GM19328 (cell line): ENCODE measurements at regions not wholly inside any gene's neighbourhood (a gene's known extent, or its start where the extent isn't known, plus 50 kb on each side); places are given as distances from the start of the nearest gene placed in this dataset.
A peak's percentile ranks its signal among the peaks of the same experiment; 100 is the strongest.

Source experiments
- ATAC-seq: cut with Tn5 transposase; IDR thresholded peaks from one replicate; pipeline ENCODE4 v1.9.1; 2021; ENCODE audit warnings: mild to moderate bottlenecking, moderate library complexity; ENCODE audit not compliant: unreplicated experiment

DNA sequence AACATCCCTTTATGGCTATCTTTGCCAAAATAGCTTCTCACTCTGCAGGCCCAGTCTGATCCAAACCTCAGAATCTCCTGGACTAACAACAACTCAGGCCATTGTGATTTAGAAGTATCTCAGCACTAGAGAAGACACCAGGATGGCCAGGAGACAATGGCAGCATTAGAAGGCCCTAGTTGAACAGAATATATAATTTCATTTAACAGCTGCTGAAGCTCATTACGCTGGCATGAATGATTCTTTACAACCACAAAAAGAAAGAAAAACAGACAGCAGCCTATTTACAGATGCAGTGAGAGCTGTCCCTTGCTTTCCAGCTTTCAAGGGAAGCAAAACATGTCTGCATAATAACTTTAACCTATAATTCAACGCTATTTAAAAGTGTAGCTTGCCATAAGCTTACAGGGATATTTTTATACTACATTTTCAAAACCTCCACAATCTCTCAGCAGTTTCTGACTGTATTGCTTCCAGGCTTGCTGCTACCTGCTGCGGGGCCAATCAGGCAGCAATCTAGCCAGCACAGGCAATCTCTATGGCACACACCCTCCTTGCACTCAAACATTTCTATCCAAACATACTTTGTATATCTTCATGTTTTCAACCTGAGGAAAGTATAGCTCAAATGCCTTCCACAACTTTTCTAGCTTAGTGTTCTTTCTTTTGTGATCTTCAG is 107.3 kb downstream of the OGFRL1 start:
- ATAC-seq: no peak

DNA sequence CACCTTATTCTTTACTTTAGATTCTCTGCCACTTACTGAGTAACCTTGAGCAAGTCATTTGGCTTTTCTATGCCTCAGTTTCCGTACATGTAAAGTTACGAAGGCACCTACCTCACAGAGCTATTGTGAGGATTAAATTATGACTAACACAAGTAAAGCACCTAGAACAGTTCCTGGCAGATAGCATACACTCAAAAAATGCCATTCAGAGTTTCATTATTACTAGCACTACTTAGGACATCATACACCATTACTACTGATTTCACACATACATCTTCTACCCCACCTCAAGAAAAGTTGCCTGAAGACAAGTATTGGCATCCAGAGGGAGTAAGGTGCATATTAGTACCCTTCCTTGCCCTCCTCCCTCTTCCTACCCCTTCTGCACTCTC is 107.8 kb downstream of the OGFRL1 start:
- ATAC-seq: peak; percentile 50

DNA sequence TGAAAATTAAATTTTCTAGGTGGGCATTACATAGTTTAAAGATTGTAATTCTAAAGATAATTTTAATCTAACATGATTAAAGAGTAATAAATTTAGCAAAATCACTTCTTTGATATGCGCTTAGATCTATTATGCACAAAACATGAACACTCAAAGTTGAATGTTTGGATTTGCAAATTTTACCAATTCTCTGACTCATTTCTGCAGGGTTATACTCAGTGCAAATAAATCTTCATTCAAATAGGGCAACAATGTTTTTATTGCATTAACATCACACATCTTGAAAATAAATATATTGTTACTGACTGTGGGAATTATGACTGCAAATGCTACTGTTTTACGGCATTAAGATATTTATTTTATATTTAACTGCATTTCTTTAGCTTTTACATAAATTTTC is 110.7 kb downstream of the OGFRL1 start:
- ATAC-seq: no peak

DNA sequence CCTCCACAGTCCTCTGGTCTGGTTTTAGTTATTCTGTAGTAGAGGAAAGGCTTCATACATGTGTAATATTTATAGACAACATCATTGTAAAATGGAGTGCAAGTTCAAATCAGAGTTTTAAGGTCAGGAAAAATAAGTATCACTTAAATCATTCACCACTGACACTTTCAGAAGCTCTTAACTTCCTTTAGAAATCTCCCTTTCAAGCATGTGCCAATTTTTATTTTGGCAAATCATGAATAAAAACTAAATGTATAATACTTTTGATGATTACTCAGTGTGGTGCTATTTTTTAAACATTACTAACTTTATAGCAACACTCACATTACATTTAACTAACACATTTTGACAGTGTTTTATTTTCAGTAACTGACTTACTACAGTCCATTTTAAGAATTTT is 112.2 kb downstream of the OGFRL1 start:
- no peak for ATAC-seq

DNA sequence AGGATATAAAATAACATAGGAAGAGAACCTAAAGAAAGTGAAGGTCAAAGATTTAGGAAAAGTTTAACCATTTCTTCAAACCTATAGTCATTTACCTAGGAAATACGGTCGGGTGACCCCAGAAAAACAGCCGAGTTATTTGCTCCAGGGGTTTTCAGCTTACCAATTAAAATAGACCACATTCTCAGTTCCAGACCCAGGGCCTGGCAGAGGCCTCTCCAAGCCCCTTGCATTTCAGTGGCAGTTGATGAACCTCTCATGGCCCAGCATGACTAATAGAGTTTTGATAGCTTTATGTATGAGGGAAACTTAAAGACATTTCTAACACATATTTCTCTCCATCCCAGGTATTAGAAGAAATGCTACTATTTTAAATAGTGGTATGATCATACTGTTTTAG is 113.5 kb downstream of the OGFRL1 start:
- ATAC-seq: no peak

DNA sequence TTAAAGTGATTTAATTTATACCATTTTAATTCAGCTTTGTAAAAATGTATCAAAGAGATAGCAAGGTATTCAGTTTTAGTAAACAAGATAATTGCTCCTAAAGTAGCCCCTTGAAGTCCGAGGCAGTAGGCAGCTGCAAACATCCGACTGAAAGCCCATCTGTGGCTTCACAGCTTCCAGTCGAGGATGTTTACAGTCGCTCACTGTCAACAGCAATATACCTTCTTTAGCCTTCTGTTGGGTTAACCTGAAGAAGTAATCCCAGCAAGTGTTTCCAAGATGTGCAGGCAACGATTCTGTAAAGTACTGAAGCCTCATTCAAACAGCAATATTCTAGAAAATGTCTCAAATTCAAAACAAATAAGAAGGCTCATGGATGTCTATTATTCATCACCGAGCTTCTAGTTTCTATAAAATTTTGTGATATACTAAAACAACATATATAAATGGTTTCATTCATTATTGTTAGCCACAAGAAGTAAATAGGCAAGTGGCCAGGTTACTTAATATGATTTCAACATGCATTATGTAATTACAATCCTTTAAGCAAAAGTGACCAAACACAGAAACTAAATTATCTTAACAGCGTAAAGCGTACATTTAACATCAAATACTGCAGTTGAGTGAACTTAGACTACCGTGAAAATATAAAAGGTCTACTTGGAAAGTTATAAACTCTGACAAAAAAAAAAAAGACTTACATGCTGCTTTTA is 115.0 kb downstream of the OGFRL1 start:
- ATAC-seq: no peak

DNA sequence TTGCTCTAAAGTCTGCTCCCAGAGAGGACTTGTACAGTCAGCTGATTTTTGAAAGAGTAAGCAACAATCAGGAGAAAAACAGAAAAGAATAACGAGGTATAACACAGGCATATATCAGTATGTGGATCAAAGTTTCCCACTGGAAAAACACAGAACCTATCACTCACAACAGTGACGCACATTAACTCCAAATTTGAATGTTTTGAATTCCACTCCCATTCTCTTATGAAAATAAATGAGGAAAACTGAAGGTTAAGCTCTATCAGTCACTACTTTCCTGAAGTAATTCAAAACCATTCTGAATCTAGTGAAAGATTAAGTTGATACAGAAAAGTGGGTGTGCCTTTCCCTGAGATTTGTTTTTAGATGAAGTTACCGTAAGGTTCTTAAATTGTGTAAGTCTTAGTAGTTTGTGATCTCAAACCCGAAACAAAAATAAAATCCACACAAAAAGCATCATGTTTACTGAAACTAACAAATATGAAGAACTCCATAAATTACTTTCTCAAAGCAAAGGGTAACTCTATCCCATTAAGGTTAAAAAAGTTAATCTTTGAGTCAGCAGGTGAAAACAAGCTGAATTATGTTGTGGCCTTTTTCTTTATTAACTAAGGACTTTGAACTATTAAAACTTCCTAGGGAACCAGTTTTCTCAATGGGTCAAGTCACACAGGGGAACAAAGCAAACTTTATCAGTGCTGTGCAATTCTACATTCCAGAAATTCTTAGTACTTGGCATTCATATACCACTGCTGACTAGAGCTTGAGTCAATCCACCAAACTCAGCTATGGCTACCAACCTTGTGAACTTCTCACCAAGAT is 115.7 kb downstream of the OGFRL1 start:
- no peak for ATAC-seq

DNA sequence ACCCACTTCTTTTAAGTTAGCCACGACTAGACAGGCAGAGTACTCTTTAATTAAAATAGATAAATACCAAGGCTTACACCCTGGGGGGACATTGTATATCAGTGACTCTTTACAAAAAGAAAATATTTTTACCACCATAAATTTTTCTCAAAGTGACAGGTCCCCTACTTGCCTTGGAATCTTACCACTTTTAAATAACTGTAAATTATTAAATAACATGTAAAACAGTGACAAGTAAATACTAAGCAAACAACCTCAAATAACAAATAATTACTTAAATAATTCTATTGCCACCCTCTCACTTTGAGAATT is 116.3 kb downstream of the OGFRL1 start:
- no peak for ATAC-seq

DNA sequence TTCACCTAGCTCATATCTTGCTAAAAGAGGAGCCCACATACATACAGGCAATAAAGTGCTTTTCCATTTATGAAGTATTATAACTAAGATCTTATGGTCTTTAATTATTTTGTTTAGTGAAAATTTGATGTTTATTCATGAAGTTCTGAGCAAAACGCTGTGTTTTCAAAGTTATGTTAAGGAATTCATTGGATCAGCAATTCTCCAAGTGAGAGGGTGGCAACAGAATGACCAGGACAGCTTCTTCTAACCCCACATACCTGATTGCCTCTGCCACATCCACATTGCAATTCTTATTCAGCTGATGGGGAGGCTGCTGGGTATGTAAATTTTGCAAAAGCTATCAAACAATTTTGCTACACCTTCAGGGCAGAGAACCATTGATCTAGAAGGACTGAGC is 116.8 kb downstream of the OGFRL1 start:
- ATAC-seq: no peak

DNA sequence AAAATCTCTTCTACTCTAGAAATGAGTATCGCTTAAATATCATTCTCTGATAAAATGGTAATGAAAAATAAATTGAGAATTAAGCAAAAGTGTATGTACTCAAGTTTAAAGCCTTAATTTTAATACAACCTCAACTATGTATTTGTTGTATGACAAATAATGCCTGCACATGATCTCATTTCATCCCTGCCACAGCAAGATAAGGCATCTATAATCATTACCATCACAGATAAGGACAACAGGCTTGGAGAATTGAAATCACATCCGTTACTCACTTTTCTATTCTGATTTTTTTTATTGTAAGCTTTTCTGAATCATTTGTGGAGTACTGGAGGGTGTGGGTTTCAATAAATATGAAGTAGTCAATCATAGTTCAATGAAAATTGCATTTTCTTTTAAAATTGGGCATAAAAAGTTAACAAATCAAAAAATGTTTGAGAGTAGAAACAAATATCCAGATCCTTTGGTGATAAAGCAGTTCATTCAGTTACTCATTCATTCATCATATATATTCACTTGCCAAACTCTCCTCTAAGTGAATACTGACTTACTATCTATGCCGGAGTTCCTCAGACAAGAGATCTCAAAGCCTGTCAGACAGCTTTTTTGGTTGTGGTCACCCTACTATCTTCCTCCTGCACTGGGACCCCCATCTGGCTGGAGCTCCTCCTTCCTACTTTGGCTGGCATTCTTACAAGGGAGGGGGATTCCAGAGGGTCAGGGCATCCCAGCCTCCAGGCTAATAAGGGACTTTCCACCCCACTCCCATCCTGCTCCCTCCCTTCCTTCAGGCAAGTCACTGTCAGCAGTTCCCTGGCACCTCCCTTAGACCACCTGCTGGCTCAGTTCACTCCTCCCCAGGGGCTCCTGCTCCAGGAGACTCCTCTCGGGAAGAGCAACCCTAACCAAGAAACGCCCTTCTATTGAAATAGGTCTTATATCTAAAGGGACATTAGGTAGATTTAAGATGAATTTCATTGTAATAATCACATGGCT is 118.6 kb downstream of the OGFRL1 start:
- ATAC-seq: no peak

DNA sequence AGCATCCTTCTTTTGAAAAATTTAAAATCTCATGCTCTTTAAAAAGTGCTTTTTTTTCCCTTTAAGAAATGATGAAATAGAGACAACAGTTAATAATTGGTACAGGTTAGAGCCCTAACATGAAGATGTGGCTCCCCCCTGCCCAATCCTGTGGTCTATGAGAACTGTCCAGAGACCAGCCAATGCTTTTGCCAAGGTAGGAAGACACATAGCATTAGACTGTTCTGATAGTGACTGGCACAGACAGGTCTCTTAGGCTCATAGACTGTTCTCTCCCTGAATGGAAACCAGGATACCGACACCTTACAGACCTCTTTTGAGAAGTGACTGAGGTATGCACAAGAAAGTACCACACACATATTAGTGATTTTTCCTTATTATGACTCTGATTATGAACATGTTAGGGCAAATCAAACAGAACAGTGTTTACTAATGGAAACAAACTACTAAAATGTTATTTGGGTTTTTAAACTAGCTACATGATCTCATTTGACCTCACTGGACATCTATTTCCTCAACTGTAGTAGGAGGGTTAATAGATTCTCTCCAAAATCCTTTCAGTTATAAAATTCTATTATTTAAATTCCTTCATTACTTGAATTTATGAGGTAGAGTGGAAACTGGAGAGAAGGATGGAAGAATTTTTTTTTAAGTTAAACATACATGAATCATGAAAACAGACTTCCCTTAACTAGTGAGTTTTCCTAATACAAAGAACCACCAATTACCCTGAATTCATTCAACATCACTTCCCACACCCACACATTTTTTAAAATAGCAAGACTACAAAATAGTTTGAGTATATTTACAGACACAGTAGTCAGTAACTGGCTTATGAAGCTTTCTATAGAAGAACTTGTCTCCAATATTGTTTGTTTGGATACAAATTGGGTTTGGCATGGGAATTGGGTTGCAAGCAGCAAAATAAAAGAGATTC is 120.4 kb downstream of the OGFRL1 start:
- ATAC-seq: no peak

DNA sequence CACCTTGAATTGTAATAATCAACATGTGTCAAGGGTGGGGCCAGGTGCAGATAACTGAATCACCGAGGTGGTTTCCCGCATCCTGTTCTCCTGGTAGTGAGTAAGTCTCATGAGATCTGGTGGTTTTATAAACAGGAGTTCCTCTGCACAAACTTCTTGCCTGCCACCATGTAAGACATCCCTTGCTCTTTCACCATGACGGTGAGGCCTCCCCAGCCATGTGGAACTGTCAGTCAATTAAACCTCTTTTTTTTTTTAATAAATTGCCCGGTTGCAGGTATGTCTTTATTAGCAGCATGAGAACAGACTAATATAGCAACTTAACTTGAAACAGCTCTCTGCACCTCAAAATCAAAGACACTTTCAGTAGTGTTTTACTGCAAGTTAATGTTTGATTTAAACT is 121.6 kb downstream of the OGFRL1 start:
- no peak for ATAC-seq

DNA sequence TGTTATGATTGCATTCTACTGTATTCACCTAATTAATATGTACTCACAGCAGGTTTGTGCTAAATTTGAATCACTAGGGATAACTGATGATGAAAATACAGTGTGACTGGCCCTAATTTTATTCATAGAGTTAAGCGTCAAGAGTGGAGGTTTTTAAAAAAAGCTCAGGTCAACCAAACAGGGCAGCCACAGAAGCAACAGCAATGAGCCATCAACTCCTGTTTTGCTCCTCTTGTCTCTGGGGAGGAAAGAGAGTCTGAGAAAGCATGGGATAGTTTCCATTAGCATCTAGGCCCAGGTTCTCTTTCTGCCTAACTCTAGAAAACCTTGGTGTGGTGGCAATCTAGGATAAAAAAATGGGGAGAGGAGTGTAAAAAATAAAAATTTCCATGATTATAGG is 122.1 kb downstream of the OGFRL1 start:
- ATAC-seq: no peak

DNA sequence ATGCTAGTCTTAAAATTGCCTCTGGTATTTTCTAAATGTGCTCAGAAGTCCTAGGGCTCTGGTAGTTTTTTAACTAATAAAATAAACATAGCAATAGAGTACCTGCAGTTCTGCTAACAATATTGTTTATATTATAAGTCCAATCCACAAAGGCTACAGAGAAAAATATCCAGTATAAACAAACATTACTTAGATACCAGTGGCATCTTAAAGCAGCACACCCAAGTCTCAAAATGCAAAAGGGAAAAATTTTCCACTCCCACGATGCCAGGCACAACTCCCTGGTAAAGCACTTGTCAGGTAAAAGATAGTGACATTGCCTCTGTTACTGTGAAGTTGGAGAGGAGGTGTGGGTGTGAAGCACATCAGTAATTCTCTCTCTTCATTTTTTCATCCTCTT is 123.3 kb downstream of the OGFRL1 start:
- ATAC-seq: no peak

DNA sequence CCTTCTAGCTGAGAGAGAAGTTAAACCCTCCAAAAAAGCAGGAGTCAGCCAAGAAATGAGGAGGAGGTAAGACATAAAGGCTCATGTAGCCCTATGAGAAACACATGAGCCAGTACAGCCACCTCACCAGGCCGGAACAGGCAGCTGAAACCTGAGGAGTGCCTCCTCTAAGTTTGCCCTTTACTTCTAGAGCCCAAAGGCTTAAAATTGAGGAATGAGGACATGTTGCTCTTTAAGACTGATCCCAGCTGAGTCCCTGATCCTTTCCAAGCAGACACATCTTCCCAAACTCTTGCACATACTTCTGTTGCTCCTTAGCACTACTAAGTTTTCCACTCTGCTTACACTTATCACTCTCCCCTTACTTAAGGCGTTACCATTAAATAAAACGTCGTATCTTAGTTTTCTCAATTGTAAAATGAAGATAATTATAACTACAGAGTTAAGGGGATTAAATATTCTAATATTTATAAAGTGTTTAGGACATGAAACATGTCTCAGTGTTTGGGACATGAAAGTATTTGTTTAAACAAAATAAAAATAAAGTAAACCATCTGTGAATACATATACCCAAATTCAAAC is 124.0 kb downstream of the OGFRL1 start:
- ATAC-seq: no peak

DNA sequence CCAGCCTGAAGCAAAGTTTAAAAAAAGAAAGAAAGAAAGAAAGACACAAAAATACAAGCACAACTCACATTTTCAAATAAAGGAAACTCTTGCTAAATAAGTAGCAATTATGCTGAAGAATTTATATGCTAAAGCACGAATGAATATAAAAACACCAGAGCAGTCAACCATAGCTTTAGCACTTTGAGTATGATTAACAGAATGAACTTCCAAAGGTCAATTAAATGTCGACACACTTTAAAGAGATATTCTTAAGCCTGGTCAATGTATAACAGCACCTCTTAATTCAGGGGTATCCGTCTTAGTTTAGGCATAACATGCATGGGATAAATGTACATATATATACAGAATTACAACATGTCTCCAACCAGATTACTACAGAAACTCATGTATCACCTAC is 125.9 kb downstream of the OGFRL1 start:
- ATAC-seq: no peak

DNA sequence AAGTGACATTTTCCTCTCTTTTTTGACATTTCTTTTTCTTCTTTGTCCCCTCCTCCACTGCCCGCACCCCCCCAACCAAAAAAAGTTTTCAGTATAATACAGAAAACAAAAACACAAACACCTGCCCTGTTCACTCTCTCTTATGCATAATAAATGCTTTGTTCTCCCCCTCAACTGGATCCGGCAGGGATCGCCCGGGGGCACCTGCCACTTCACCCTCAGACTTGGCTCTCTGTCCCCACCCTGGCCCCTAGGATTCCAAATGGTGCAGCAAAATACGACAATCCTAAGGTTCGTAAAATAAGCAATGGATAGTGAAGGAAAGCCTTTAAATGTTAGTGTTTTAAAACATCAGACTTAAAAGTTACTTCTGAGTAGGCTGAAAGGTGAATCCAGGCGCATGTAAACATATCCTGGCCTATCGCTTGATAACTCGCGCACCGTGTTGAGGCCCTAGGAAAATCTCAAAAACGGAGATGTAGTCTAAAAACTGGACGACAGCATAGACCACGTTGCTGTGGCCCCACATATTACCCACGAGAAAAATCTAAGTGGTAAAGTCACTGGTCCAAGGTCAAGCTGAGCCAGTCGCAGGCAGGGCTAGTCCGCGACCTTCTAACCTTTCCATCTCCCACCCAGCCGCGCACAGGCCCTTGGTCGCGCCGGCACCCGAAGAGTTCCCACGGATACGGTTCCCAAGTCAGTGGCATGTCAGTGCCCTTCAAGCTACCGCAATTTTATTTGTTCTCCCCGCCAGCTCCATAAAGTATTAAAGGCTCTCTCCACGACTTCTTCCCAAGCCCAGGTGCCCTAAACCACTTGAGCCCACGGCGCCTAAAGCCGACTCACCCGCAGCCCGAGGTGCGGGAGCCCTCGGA is 130.8 kb downstream of the OGFRL1 start:
- ATAC-seq: no peak

DNA sequence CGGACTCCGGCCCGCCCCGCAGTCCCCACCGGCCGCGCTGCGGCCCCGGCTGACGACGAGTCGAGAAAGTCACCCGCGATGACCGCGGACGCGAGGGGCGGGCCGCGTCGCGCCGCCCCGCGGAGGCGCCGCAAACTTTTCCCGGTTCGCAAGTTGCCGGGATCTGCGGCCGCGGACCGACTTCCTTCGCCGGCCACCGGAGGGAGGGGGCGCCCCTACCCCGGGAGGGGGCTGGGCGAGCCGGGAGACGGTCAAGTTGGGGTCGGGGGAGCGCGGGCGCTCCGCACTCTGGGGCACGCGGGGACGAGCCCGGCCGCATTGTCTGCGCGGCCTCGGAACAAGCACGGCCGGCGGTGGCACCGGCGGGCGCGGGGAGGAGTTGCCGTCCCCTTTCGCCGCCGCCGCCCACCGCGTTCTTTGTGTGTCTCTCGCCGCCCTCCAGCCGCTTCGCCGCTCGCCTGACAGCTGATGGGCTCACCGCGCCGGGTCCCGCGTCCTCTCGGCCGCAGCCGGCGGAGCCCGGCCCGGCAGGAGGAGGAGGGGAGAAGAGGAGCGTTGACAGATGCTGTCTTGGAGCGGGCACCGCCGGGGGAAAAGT is 131.6 kb downstream of the OGFRL1 start:
- ATAC-seq: peak; percentile 35
